Left ventricle myocardium inferior (tissue), 1 donor: ENCODE measurements at regions not wholly inside any gene's neighbourhood (a gene's known extent, or its start where the extent isn't known, plus 50 kb on each side); places are given as distances from the start of the nearest gene placed in this dataset.

ENCODE experiments used
- DNase-seq: peaks from one replicate; pipeline ENCODE4 v3.0.0-alpha.2; 2020
- H3K27ac ChIP-seq: fragments of 200-600 bp; replicated peaks from 2 replicates; pipeline ENCODE4 v1.8.0; 2021
- H3K27me3 ChIP-seq: fragments of 200-600 bp; 2 replicates; pipeline ENCODE4 v1.8.0; 2021; ENCODE audit warnings: low read depth
- H3K36me3 ChIP-seq: fragments of 200-600 bp; 2 replicates; pipeline ENCODE4 v1.8.0; 2021
- H3K4me1 ChIP-seq: fragments of 200-600 bp; 2 replicates; pipeline ENCODE4 v1.8.0; 2021
- H3K4me3 ChIP-seq: fragments of 200-600 bp; 2 replicates; pipeline ENCODE4 v1.8.0; 2021; ENCODE audit warnings: mild to moderate bottlenecking, moderate library complexity
- H3K9me3 ChIP-seq: fragments of 200-600 bp; replicated peaks from 2 replicates; pipeline ENCODE4 v1.8.0; 2021
- CTCF ChIP-seq: fragments of 200-600 bp; IDR thresholded peaks from 2 replicates; pipeline ENCODE4 v1.8.0; 2021; ENCODE audit warnings: antibody characterized with exemption, mild to moderate bottlenecking, borderline replicate concordance
- intact Hi-C: fragments of 100-400 bp; cut with micrococcal nuclease; formaldehyde crosslinking; loops from one replicate; pipeline ENCODE4 v1.11.0; 2022
- donor health status: DM: no; HTN: yes; CAD: no; lungs with severe emphysema.

- Histone ChIP-seq H3K4me3 (no peak overlapping the region), H3K36me3 (no peaks in the 10 kb centered on the region), H3K27ac (peak overlapping the region; percentile 86), H3K4me1 (peaks cover 29% of the 10 kb centered on the region), H3K9me3 (peaks cover 6% of the 10 kb centered on the region), H3K27me3 (peaks cover 20% of the 10 kb centered on the region)
- intact Hi-C loops: no loop called here
- no peak for DNase-seq
- no peak for TF ChIP-seq CTCF
These were observed 145.4 kb upstream of the TMEM170B start for GRCh38 chr6:11391934-11392777.

- Histone ChIP-seq H3K27ac (peak overlapping the region; percentile 86), H3K9me3 (peaks cover 6% of the 10 kb centered on the region), H3K27me3 (peaks cover 21% of the 10 kb centered on the region), H3K36me3 (no peaks in the 10 kb centered on the region), H3K4me3 (no peak overlapping the region), H3K4me1 (peaks cover 33% of the 10 kb centered on the region)
- no peak for DNase-seq
- TF ChIP-seq CTCF: no peak
- intact Hi-C loops: no loop called here
These were observed 147.6 kb upstream of the TMEM170B start for GRCh38 chr6:11389977-11390376.

- DNase-seq: no peak
- peaks cover 33% of the 10 kb centered on the region for H3K4me1 ChIP-seq
- intact Hi-C loops: no loop called here
These were observed 148.3 kb upstream of the TMEM170B start for GRCh38 chr6:11388983-11389944.

GRCh38 chr6:11387707-11388430 lies 149.7 kb upstream of the TMEM170B start:
- peak overlapping the region; percentile 86 for H3K27ac ChIP-seq
- H3K27me3 ChIP-seq: peaks cover 21% of the 10 kb centered on the region
- intact Hi-C loops: no loop called here
- no peak for DNase-seq
- H3K4me1 ChIP-seq: peaks cover 24% of the 10 kb centered on the region
- TF ChIP-seq CTCF: no peak
- peaks cover 6% of the 10 kb centered on the region for H3K9me3 ChIP-seq
- no peaks in the 10 kb centered on the region for H3K36me3 ChIP-seq
- no peak overlapping the region for H3K4me3 ChIP-seq

More at GRCh38 chr6:11388983-11389944, 148.3 kb upstream of the TMEM170B start:
- peaks cover 21% of the 10 kb centered on the region for H3K27me3 ChIP-seq
- no peaks in the 10 kb centered on the region for H3K36me3 ChIP-seq
- H3K4me3 ChIP-seq: no peak overlapping the region
- no peak for TF ChIP-seq CTCF
- peaks cover 6% of the 10 kb centered on the region for H3K9me3 ChIP-seq
- H3K27ac ChIP-seq: peak overlapping the region; percentile 86

GRCh38 chr6:11386726-11387125 lies 150.8 kb upstream of the TMEM170B start:
- H3K4me3 ChIP-seq: no peak overlapping the region
- H3K27ac ChIP-seq: no peak overlapping the region
- intact Hi-C loops: no loop called here
- H3K9me3 ChIP-seq: no peaks in the 10 kb centered on the region
- H3K36me3 ChIP-seq: no peaks in the 10 kb centered on the region
- H3K27me3 ChIP-seq: peaks cover 21% of the 10 kb centered on the region
- TF ChIP-seq CTCF: no peak
- H3K4me1 ChIP-seq: peaks cover 22% of the 10 kb centered on the region
- no peak for DNase-seq
